ENCODE measurements at regions not wholly inside any gene's neighbourhood (a gene's known extent, or its start where the extent isn't known, plus 50 kb on each side); places are given as distances from the start of the nearest gene placed in this dataset.

DNA sequence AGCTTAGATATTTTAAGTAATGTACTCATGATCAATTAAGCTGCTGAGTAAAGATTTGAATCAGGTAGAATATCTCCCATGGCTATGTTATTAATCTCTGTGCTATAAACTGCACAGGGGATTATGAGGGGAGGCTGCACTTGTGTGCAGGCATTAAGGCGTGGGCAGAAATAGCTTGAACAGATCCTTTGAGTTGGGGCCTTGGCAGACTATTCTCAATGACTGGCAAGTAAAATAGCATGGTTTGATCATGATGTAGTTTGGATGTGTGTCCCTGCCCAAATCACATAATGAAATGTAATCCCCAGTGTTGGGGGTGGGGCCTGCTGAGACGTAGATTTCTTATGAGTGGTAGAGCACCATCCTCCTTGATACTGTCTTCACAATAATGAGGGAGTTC is 220.3 kb downstream of the PLPP3 start:
- no peak for TF ChIP-seq CTCF (IDR thresholded peaks at IDR 0.05; ENCODE audit: low read depth, low read length, missing control alignments)
- Histone ChIP-seq H3K36me3 (replicated peaks) (no peaks in the 10 kb centered on the region), H3K27ac (no peak overlapping the region), H3K4me3 (ENCODE audit: low read depth, low read length) (no peak overlapping the region), H3K27me3 (replicated peaks) (no peaks in the 10 kb centered on the region)
- DNase-seq = no peak
- in situ Hi-C loops (cut with HindIII; ENCODE audit: low pct_ligation_motif_present, low sequenced_read_pairs) = no loop called here

- Histone ChIP-seq H3K36me3 (replicated peaks) (no peaks in the 10 kb centered on the region), H3K4me3 (ENCODE audit: low read depth, low read length) (no peak overlapping the region), H3K27ac (no peak overlapping the region), H3K27me3 (replicated peaks) (no peaks in the 10 kb centered on the region)
- DNase-seq = no peak
- in situ Hi-C loops (cut with HindIII; ENCODE audit: low pct_ligation_motif_present, low sequenced_read_pairs) = no loop called here
- TF ChIP-seq CTCF (IDR thresholded peaks at IDR 0.05; ENCODE audit: low read depth, low read length, missing control alignments) = no peak
Measured at GRCh38 chr1:56357927-56358690, 221.3 kb downstream of the PLPP3 start.

DNA sequence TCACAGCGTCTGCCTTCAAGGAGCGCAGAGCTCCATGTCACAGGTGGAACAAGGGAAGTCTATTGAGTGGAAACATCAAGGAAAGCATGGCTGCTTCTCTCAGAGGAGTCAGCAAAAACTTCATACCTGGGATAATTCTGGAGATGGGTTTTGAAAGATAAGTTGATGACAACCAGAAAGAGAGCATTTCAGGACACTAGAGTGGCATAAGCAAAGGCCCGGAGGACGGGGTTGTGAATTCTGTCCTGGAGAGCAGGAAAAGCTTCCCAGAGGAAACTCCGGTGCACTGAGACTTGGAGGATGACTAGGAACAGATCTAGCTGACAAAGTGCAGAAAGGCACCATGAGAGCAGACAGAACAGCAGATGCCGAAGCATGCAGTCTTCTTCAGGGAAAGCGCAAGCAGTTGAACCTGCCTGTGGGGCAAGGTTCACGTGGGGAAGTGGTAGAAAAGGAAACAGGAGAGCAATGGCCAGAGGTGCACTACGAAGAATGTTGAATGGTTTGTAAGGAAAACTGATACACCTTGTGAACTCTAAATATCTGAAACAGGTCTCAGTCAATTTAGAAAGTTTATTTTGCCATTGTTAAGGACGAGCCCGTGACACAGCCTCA is 222.9 kb downstream of the PLPP3 start:
- Histone ChIP-seq H3K36me3 (replicated peaks) (no peaks in the 10 kb centered on the region), H3K27ac (no peak overlapping the region), H3K4me3 (ENCODE audit: low read depth, low read length) (no peak overlapping the region), H3K27me3 (replicated peaks) (no peaks in the 10 kb centered on the region)
- no peak for TF ChIP-seq CTCF (IDR thresholded peaks at IDR 0.05; ENCODE audit: low read depth, low read length, missing control alignments)
- in situ Hi-C loops (cut with HindIII; ENCODE audit: low pct_ligation_motif_present, low sequenced_read_pairs) = no loop called here
- no peak for DNase-seq

GRCh38 chr1:56355918-56356317 is 223.4 kb downstream of the PLPP3 start:
- Histone ChIP-seq H3K4me3 (ENCODE audit: low read depth, low read length) (no peak overlapping the region), H3K27ac (no peak overlapping the region), H3K27me3 (replicated peaks) (no peaks in the 10 kb centered on the region), H3K36me3 (replicated peaks) (no peaks in the 10 kb centered on the region)
- in situ Hi-C loops (cut with HindIII; ENCODE audit: low pct_ligation_motif_present, low sequenced_read_pairs) = no loop called here
- no peak for TF ChIP-seq CTCF (IDR thresholded peaks at IDR 0.05; ENCODE audit: low read depth, low read length, missing control alignments)
- DNase-seq = no peak

DNA sequence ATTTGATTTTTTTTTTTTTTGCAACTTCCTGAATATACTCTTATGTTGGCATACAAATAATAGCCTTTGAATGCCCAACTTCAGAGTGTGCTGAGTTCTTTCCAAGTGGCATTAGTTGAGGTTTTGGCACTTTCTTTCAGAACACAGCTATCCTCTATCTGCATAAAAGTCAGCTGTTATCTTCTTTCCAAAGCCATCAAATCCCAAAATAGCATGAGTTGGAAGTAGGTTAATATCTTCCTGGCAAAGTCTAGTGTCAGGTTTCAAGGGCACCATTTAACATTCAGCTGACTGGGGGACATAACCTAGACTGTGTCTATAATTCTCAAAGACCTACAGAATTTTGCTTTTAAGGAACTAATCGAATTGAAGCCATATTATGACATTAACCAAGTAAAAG is 223.9 kb downstream of the PLPP3 start:
- DNase-seq = no peak
- no peak overlapping the region for H3K27ac ChIP-seq
- in situ Hi-C loops (cut with HindIII; ENCODE audit: low pct_ligation_motif_present, low sequenced_read_pairs) = no loop called here
- no peaks in the 10 kb centered on the region for H3K36me3 ChIP-seq (replicated peaks)
- H3K4me3 ChIP-seq (ENCODE audit: low read depth, low read length) = no peak overlapping the region
- TF ChIP-seq CTCF (IDR thresholded peaks at IDR 0.05; ENCODE audit: low read depth, low read length, missing control alignments) = no peak
- H3K27me3 ChIP-seq (replicated peaks) = no peaks in the 10 kb centered on the region
